SK-N-SH (cell line): ENCODE measurements at regions not wholly inside any gene's neighbourhood (a gene's known extent, or its start where the extent isn't known, plus 50 kb on each side); places are given as distances from the start of the nearest gene placed in this dataset.

Experiments
- CTCF ChIP-seq: fragments of 200-600 bp; sonication (generic); IDR thresholded peaks from 2 replicates; pipeline ENCODE4 v1.6.1; 2017; ENCODE audit warnings: antibody characterized with exemption, mild to moderate bottlenecking, moderate library complexity
- EZH2phosphoT487 ChIP-seq: fragments of 200-600 bp; sonication (generic); IDR thresholded peaks from 2 replicates; pipeline ENCODE4 v1.6.1; 2017; ENCODE audit warnings: low read depth, mixed run types, mild to moderate bottlenecking, antibody characterized with exemption, moderate library complexity, borderline replicate concordance
- RFX5 ChIP-seq: IDR thresholded peaks from 2 replicates; pipeline ENCODE4 v1.6.1; 2012; ENCODE audit warnings: mild to moderate bottlenecking, improper control_type of control experiment, low read length

GRCh38 chr6:61100072-61100471 is 1186.0 kb downstream of the KHDRBS2 start:
- TF ChIP-seq CTCF (no peak), RFX5 (no peak), EZH2phosphoT487 (no peak)
